Tibial nerve (tissue), 3 donors: ENCODE measurements at regions not wholly inside any gene's neighbourhood (a gene's known extent, or its start where the extent isn't known, plus 50 kb on each side); places are given as distances from the start of the nearest gene placed in this dataset.

ENCODE experiments used
- POLR2A ChIP-seq, 2 donors: fragments of 450-650 bp; IDR thresholded peaks; one replicate each; pipeline ENCODE4 v1.6.1; 2017; ENCODE audit warnings: antibody characterized with exemption in 2 of 2, mild to moderate bottlenecking in 2 of 2, moderate library complexity in 2 of 2
- TF ChIP-seq, protein P1 (sequence below), 5 experiments: fragments of 200-600 bp in 3 of 5; fragments of 450-650 bp in 2 of 5; sonication (generic) in 3 of 5; IDR thresholded peaks; one replicate each; pipeline ENCODE4 v1.5.1; 2016 to 2019; ENCODE audit warnings: antibody characterized with exemption in 5 of 5, mild to moderate bottlenecking in 3 of 5, moderate library complexity in 2 of 5

DNA sequence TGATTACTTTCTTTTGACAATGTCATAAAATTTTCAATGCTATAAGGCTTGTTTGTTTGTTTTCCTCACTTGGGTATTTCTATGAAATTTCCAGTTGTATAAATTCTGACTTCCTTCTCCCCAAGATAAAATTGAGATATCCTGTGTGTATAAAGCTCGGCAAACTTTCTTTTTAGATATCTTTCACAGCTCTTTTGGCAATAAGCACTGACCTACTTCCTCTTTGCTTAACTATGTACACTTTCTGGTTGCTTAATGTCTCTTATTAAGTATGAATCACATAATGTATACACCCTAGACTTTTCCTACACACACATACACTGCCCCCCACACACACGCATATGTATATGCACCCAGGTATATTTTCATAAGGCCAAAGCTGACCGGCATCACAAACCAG is 318.4 kb upstream of the RBMY1B start:
- TF ChIP-seq POLR2A (IDR thresholded peaks at IDR 0.05) = no peak
- TF ChIP-seq, protein P1, sequence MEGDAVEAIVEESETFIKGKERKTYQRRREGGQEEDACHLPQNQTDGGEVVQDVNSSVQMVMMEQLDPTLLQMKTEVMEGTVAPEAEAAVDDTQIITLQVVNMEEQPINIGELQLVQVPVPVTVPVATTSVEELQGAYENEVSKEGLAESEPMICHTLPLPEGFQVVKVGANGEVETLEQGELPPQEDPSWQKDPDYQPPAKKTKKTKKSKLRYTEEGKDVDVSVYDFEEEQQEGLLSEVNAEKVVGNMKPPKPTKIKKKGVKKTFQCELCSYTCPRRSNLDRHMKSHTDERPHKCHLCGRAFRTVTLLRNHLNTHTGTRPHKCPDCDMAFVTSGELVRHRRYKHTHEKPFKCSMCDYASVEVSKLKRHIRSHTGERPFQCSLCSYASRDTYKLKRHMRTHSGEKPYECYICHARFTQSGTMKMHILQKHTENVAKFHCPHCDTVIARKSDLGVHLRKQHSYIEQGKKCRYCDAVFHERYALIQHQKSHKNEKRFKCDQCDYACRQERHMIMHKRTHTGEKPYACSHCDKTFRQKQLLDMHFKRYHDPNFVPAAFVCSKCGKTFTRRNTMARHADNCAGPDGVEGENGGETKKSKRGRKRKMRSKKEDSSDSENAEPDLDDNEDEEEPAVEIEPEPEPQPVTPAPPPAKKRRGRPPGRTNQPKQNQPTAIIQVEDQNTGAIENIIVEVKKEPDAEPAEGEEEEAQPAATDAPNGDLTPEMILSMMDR (IDR thresholded peaks at IDR 0.05) = no peak
